ENCODE measurements at regions not wholly inside any gene's neighbourhood (a gene's known extent, or its start where the extent isn't known, plus 50 kb on each side); places are given as distances from the start of the nearest gene placed in this dataset.

GRCh38 chr17:71978435-71978834 is 142.4 kb upstream of the SOX9 start:
- TF ChIP-seq CTCF (IDR thresholded peaks at IDR 0.05) (no peak), POLR2A (IDR thresholded peaks at IDR 0.05; ENCODE audit: low read depth) (no peak), EP300 (IDR thresholded peaks at IDR 0.05) (no peak), POLR2AphosphoS5 (IDR thresholded peaks at IDR 0.05) (no peak)
